HG03139 (cell line): ENCODE measurements at regions not wholly inside any gene's neighbourhood (a gene's known extent, or its start where the extent isn't known, plus 50 kb on each side); places are given as distances from the start of the nearest gene placed in this dataset.

Experiments
- ATAC-seq: cut with Tn5 transposase; IDR thresholded peaks from one replicate; pipeline ENCODE4 v1.9.1; 2021; ENCODE audit not compliant: unreplicated experiment

DNA sequence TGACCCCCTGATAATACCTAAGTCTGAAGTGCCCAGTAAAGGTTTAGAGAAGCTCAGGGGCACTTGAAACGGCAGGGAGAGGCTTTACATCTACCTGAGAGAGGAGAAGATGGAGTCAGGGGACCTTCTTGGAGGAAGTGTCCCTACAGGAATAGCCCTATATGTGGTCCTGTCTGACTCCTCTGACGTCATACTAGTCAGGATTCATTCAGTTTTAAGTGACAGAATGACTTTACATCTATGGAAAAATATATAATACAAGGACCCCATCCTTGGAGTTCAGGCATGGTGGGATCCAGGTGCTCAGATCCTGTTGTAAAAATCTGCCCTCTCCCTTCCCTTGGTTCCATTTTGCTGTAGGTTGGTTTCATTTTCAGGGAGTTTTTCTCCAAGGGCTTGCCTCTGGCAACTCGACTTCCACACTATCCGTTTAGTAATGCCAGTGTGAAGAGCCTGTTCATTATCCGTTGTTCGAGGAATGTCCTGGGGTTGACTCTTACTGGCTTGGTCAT lies 205.6 kb downstream of the IRF8 start:
- no peak for ATAC-seq

DNA sequence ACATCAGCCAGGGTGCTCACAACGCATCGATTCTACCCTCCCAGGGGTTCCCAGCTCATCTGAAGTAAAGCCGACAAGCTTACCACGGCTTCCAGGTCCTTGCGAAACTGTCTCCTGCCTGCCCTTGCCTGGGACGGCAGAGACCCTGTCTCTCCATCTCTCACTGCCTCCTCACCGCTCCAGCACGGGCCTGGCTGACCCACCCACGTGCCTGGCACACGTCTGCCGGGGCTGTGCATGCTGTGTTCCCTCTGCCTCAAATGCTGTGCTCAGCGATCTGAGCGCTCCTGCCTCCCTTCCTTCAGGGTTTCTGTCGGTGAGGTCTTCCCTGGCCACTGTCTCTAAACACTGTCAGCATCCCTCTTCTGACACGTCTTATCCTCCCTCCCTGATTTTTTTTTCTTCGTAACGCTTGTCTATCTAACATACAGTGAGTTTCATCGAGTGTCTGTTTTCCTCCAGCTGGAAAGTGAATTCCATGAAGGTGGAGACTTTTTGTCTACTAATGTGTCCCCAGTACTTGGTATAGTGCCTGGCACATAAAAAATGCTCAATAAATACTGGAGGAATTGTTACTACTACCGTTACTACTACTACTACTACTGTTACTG lies 208.4 kb downstream of the IRF8 start:
- no peak for ATAC-seq

DNA sequence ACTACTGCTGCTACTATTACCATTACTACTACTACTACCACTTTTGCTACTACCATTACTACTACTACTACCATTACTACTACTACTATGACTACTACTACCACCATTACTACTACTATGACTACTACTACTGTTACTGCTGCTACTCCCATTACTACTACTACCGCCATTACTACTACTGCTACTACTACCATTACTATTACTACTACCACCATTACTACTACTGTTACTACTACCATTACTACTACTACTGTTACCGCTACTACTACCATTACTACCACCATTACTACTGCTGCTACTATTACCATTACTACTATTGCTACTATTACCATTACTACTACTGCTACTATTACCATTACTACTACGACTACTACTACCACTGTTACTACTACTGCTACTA lies 209.1 kb downstream of the IRF8 start:
- ATAC-seq, result no peak

DNA sequence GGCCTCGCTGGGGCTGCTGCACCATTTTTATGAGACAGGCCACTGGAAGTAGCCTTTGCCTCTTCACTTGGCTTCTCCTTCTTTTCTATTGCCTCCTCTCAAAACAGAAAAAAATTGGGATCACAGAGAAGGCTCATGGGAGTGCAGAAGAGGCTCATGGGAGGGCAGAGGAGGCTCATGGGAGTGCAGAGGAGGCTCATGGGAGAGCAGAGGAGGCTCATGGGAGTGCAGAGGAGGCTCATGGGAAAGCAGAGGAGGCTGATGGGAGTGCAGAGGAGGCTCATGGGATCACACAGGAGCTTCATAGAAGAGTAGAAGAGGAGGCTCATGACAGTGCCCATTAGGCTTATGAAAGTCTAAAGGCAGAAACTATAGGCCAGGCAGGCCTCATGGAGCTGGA lies 211.2 kb downstream of the IRF8 start:
- ATAC-seq, result no peak

DNA sequence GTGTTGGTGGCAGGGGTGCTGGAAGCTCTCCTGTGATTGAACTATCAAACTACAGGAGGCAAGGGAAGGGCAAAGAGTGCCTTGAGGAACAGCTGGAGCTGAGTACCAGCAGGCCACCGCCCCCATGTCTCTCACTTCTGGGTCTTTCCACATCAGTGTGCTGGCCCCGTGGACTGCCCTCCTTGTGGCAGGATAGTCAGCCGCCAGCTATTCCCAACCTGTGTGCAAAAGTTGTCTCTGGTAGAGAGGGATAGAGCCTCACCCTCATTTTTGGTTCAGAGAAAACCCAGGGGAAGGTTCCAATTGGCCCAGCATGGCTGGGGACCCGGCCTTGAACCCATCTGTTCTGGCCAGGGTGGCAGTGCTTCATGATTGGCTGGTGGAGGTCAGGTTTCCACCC lies 211.8 kb downstream of the IRF8 start:
- ATAC-seq, result no peak

DNA sequence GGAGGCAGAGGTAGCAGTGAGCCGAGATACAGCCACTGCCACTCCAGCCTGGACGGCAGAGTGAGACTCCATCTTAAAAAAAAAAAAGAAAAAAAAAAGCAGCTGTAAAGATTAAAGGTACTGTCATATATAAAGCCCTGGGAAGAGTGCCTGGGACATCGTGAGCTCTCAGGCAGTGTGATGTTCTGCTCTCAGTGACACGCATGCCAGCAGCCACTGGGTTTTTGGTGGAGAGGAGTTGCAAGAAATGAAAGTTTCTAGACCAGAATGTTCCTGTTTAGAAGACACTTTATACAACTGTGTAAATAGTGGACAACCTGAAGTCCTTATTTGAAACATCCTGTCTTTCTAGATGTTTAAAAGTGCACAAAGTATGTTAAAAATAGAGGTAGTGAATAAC lies 213.2 kb downstream of the IRF8 start:
- ATAC-seq, result no peak

DNA sequence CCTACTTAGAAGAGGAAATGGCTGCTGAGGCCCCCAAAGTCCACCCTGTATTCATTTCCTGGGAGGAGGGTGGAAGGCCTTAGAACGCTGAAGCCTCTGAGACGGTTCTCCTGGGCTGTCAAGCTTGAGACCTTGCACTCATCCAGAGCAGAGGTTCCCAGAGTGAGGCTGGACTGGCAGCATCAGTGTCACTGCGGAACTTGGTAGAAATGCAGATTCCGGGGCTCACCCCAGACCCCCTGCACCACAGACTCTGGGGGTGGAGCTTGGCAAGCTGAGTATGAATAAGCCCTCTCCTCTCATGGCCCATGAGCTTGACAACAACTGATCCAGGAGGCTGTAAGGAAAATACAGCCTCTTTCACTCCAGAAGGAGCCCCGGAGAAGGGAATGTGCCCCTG lies 218.3 kb downstream of the IRF8 start:
- no peak for ATAC-seq

DNA sequence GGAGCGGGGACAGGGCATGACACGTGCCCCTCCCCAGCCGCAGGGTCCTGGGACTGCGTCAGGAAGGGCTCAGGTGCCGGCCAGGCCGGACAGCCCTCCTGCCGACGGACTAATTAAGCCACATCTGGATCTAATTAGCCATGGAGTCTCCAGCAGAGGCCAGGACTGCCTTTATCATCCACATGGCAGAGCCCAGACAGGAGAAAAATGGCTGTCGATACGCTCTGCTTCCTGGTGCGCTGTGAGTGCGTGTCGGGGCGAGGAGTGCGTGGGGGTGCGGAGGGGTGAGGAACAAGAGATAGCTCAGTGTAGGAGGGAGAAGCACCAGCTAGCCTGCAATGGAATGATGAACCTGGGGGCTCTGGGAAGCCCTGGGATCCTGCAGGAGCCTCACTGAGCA lies 218.8 kb downstream of the IRF8 start:
- ATAC-seq, result no peak

DNA sequence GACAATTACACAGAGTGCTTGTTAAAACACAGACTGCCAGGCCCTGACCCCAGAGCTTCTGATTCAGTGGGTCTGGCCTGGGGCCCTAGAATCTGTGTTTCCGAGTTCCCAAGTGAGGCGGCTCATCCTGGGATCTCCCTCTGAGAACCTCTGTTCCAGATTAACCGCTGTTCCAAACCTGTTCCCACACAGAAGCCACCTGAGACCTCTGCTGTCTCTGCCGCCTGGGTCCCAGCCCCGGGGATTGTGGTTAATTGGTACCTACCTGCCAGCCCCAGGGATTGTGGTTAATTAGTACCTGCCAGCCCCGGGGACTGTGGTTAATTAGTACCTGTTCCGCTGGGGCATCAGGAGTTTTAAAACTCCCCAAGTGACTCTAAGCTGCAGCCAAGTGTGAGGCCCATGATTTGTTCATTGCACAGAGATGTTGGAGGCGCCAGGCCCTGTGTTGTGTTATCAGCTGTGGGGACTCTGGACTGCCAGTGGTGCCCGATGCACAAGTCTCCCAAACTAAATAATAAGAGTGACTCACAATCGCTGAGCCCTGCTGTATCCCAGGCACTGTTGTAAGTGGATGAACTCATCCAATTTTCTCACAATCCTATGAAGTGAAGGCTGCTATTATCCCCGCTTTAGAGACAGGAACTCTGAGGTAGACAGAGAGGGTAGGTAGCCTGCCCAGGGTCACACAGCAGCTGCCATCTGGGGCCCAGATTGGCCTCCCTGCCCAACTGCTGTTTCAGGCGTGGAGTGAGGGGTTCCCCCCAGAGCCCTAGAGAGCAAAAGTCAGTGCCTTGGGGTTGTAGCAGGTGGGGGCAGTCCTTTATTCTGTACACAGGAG lies 219.7 kb downstream of the IRF8 start:
- ATAC-seq, result no peak

DNA sequence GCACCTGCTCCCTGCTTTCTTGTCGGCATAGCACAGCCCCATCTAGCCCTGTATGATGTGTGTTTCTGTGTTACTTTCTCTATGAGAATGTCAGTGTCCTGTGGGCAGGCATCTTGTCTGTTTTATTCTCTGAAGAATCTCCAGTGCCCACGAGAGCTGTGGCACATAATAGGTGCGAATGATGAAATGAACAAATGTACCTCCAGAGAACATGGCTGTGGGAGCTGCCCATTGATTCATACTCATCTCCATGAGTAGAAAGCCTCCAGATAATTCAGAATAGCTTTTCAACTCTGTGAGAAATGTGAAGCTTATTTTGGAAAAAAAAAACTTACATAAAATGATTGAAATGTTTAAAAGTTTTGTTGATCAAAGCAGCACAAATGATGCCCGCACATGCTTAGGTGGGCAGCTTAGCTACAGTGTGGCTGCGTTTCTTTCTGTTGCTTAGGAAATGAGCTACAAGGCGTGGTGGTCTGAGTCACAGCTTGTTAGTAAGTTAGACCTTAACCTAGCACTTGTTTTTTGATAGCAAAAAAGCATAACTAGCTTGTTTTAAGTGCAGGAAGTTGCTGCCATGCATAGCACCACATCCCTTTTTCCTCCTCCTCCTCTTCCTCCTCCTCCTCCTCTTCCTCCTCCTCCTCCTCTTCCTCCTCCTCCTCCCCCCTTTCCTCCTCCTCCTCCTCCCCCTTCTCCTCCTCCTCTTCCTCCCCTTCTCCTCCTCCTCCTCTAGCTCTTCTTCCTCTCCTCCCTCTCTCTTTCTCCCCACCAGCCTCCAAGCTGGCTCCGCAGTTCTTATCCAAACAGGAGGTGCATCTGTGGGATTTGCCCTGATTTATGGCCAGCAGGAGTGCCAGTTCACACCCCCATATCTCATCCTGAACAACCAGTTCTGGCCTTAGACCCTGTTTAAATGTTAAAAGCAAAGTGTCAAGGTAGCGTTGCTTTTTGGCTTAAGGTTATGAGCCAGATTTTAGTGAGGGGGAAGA lies 221.5 kb downstream of the IRF8 start:
- ATAC-seq, result no peak

DNA sequence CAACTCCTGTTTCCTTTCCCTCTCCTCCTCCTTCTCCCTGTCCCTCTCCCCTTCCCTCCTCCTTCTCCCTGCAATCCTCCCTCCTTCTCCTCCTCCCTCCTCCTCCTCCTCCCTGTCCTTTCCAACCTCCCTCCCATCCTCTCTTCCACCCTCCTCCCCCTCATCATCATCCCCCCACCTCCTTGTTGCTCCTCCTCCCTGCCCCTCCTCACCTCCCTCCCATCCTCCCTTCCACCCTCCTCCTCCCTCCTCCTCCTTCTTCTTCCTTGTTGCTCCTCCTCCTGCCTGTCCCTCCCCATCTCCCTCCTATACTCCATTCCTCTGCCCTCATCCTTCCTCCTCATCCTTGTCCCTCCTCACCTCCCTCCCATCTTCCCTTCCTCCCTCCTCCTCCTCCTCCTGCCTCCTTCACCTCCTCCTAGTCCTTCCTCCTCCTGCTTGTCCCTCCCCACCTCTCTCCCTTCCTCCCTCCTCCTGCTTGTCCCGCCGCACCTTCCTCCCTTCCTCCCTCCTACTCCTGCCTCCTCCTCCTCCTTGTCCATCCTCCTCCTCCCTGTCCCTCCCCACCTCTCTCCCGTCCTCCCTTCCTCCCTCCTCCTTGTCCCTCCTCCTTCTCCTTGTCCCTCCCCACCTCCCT lies 222.5 kb downstream of the IRF8 start:
- no peak for ATAC-seq

DNA sequence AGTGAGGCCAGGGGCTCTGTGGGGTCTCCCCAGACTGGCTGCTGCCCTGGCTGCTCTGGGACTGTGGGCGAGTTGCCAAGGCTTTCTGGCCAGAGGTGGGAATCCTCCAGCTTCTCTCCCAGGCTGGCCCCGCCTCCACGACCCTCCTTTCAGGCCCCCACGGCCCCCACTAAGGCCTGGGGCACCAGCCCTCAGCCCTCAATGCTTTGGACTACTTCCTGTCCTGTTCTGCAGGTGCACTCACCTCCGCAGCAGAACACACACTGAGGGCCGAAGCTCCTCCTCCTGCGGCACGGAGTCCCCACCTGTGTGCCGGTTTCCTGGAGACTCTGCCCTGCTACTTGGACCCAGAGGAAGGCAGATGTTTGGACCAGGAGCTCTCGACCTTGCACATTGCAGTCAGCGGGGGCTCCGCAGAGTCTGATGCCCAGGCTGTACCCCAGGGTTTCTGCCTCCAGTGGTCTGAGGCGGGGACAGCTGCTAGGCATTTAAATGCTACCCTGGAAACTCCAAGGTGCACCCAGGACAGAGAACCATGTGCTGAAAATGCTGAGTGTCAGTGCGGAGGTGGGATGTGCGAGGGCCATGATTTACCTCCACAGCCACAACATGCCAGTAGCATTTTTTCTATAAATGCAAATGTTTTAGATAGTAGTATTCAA lies 223.8 kb downstream of the IRF8 start:
- no peak for ATAC-seq

DNA sequence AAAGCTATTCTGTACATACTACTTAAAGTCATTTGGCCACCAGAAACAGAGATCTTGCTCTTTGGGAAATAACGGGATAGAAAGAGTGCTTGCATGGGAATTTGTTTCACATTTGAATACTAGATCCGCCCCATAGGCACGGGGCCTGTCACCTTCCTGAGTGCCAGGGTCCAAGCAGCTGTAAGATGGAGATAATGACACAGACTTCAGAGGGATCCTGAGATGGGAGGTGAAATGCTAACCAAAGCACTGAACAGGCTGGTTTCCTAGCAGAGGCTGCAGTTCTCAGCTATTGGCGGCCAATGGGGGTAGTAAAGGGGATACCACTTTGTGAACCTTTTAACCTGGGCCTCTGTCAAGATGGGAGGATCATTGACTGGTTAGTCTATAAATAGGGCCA lies 225.4 kb downstream of the IRF8 start:
- no peak for ATAC-seq

DNA sequence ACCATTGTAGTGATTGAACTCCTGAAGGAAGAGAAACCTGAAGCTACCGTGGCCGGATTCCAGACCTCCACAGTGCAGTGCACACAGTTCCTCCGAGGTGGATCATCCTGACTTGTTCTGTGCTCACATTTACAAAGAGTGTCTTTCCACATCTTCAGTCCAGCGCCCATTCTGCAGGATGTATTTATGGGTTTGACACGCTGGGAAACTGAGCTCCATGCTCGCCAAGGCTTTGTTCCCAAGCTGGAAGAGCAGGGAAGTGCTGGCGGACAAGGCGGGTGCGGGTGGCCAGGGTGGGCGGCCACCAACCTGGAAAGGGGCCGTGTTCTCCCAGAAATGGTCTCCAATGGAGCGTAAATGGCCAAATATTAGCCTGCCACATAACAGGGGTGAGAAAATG lies 227.9 kb downstream of the IRF8 start:
- no peak for ATAC-seq

DNA sequence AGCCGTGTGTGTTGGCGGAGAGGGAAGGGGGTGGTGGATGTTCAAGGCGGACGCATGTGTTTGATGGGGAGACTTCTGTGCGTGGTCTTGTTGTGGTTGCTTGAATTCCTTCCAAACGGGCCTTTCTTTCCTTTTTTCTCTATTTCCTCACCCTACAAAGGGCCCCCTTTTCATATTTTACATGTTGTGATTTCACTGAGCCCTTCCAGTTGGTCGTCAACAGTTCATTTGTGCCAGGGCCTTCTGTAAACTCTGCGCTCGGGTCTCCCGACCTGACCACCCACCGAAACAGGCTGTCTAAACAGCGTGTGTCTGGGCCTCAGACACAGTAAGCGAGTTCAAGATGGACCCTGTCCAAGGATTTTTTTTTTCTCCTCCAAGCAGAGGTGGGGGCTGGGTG lies 228.4 kb downstream of the IRF8 start:
- no peak for ATAC-seq

DNA sequence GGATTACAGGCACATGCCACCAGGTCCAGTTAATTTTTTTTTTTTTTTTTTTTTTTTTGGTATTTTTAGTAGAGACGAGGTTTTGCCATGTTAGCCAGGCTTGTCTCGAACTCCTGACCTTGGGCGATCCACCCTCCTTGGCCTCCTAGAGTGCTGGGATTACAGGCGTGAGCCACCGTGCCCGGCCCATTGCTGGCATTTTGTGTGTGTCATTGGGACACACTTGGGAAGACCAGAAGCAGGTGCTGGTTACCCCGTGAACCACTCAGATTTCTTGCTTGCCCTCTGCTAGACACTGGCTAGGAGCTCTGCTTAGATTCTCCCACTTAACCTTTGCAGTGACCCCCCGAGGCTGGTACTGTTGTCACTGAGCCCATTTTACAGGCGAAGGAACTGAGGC lies 229.3 kb downstream of the IRF8 start:
- no peak for ATAC-seq

DNA sequence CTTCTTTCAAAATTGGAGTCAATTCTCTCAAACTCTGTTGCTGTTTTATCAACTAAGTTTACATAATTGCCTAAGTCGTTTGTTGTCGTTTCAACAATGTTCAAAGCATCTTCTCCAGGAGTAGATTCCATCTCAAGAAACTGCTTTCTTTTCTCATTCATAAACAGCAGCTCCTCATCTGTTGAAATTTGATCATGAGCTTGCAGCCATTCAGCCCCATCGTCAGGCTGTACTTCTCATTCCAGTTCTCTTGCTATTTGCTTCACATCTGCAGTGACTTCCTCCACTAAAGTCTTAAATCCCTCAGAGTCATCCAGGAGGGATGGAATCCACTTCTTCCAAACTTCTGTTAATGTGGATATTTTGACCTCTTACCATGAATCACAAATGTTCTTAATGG lies 230.6 kb downstream of the IRF8 start:
- ATAC-seq, result no peak

DNA sequence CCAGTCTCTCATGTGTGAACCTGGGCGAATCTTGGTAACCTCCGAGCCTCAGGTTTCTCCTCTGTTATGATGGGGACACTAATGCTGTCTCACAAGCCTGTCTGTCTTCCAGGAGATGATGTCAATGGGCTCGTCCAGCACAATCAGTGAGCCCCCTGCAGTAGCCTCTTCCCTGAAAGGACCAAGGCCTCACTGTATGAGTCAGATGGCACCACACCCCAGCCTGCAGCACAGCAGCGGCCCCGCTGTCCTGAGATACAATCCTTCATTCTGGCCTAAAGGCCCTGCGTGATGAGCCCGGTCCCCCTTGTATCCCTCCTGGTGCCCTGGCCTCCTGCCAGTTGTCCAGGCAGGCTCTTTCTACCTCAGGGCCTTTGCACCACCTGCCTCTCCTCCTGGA lies 234.4 kb downstream of the IRF8 start:
- no peak for ATAC-seq

DNA sequence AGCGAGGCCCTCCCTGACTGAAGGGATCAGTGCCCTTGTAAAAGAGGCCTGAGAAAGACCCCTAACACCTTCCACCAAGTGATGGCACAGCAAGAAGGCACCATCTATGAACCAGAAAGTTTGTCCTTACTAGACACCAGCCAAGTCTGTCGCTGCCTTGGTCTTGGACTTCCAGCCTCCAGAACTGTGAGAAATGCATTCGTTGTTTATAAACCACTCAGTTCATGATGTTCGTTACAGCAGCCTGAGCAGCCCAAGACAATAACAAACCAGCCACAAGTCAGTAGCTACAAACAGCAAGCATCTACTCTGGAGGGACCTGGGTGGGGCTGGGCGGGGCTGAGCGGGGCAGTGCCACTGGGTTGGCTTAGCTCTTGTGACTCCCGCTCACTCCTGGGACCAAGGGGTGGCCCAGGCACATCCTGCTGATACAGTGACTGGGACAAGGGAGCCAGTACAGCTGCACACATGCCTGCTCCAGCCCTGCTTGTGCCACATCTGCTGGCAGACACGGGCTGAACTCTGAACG lies 234.9 kb downstream of the IRF8 start:
- no peak for ATAC-seq

DNA sequence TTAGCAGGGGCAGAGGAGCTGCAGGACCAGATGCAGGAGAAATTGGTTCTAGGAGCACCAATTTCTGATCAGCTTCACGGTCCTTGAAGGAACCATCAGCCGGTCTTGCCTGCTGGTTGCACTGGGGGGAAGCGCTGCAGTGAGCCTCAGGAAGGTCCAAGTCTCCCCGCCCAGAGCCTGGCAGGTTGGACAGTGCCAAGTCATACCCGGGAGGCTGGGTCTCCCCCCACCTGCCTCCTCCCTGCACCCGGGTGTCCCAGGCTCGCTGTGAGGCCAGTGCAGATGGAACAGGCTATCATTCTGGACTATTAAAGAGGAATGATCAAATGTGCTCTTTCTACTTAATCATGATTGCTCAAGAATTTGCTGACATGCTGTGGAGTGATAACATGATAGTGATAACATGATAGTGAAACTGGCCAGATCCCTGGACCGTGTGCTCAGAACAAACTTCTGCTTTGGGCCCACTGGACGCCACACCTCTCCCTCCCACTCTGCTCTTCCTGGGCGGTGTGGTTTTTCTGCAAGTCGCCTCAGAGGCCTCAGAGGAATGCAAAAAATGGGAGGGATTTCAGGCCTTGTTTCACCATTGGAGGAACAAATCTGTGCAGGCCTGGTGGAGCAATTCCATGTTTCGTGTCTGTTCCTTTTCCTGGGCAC lies 236.0 kb downstream of the IRF8 start:
- no peak for ATAC-seq
